SK-N-MC (cell line): ENCODE measurements at regions not wholly inside any gene's neighbourhood (a gene's known extent, or its start where the extent isn't known, plus 50 kb on each side); places are given as distances from the start of the nearest gene placed in this dataset.

Experiments used
- EZH2 ChIP-seq: fragments of 200-600 bp; sonication (generic); IDR thresholded peaks from one replicate; pipeline ENCODE4 v1.6.1; 2017; ENCODE audit warnings: antibody characterized with exemption
- POLR2AphosphoS5 ChIP-seq: IDR thresholded peaks from 2 replicates; pipeline ENCODE4 v1.6.1; 2012; ENCODE audit warnings: mild to moderate bottlenecking, low read depth, low read length, borderline replicate concordance

- TF ChIP-seq POLR2AphosphoS5: no peak
- no peak for TF ChIP-seq EZH2
Measured at GRCh38 chr2:144703852-144704708, 184.2 kb upstream of the ZEB2 start.
